ENCODE measurements at regions not wholly inside any gene's neighbourhood (a gene's known extent, or its start where the extent isn't known, plus 50 kb on each side); places are given as distances from the start of the nearest gene placed in this dataset.

DNA sequence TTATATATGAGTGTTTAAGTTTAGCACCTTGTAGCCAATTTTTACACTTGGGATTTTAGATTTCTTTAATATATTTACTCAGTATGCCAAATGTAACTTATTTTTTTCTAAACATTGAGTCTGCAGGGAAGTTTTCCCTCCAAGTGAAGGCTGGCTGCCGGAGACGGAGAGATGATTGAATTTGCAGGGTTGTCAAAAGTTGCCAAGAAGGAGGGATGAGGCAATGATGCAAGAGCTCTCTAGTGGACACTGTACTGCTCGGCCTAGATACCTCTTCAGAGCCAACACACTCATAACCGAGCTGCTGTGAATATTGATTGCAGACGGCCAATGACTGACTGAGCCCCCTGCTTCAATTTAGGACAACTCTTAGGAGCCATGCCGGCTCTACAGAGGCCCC lies 318.6 kb upstream of the CASK start:
- TF ChIP-seq, protein P1, sequence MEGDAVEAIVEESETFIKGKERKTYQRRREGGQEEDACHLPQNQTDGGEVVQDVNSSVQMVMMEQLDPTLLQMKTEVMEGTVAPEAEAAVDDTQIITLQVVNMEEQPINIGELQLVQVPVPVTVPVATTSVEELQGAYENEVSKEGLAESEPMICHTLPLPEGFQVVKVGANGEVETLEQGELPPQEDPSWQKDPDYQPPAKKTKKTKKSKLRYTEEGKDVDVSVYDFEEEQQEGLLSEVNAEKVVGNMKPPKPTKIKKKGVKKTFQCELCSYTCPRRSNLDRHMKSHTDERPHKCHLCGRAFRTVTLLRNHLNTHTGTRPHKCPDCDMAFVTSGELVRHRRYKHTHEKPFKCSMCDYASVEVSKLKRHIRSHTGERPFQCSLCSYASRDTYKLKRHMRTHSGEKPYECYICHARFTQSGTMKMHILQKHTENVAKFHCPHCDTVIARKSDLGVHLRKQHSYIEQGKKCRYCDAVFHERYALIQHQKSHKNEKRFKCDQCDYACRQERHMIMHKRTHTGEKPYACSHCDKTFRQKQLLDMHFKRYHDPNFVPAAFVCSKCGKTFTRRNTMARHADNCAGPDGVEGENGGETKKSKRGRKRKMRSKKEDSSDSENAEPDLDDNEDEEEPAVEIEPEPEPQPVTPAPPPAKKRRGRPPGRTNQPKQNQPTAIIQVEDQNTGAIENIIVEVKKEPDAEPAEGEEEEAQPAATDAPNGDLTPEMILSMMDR (conservative IDR thresholded peaks at IDR 0.05; ENCODE audit: low read depth, low read length), result no peak
- no peak for TF ChIP-seq EZH2 (IDR thresholded peaks at IDR 0.05; ENCODE audit: low read length, unreplicated experiment)
- no peak for TF ChIP-seq EZH2phosphoT487 (IDR thresholded peaks at IDR 0.05; ENCODE audit: borderline replicate concordance, low read length)

All from PC-3 (cell line).